GM18498 (cell line): ENCODE measurements at regions not wholly inside any gene's neighbourhood (a gene's known extent, or its start where the extent isn't known, plus 50 kb on each side); places are given as distances from the start of the nearest gene placed in this dataset.
"Not testable (repeated sequence)": the region's sequence is repeated elsewhere in the genome, so short reads cannot be mapped to it uniquely, and the experiment has no call there.

Experiments
- ATAC-seq: cut with Tn5 transposase; IDR thresholded peaks from one replicate; pipeline ENCODE4 v1.9.1; 2021; ENCODE audit warnings: mild to moderate bottlenecking, moderate library complexity; ENCODE audit not compliant: unreplicated experiment

DNA sequence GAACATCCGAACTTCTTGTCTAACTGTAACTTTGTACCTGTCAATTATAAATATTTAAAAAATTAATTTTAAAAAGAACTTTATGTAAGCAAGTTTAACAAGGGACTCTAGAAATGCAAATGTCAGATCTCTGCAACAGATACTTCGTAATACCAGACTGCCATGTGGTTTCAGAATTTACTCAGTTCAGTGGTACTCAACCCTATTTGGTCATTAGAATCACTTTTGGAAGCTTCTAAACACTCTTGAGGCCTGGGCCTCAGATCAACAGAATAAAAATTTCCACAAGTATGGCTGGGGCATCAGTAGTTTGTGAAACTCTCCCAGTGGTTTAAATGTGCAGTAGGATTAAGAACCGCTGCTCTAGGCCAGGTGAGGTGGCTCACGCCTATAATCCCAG lies 139.5 kb upstream of the SMYD2 start:
- ATAC-seq: no peak

DNA sequence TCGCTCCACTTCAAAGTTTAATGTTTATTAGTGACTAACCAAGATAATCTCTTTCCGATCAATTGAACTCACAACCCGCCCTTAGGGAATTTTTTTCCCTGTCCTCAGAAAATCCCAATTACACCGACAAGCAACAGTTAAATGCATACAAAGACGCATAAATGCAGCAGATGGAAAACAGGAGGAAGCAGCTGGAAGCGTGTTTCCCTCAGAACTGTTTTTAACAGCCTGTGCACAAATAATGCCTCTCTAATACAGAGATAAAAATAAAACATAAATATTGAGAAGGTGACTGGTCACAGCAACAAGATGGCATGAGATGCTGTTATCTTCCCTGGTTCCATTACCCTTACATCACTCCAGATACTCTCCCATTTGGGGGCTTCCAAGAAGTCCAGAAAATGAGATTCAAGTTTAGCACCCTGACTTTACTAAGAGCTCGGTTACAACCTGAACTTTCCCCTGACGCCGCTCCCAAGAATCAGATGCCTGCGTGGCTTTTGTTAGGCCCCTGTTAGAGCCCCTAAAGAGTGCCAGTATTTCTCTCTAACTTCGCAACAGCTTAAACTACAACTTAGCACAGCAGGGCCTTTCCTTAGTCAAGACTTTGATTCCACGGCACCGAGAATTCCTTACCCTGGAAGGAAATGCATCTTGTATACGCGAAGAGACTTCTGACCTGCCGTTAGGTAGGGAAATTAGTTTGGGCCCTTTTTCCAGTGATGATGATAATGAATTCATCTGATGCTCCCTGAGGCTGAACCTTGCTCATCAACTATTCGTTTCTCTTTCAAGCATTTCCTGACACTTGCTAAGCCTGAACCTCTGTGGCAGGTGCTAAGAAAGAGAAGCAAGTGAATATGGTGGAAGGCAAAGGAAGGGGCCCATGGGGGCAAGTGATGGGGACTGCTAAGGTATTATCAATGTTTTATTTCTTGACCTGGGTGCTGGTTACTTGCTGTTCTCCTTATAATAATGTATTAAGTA lies 137.7 kb upstream of the SMYD2 start:
- ATAC-seq: no peak

DNA sequence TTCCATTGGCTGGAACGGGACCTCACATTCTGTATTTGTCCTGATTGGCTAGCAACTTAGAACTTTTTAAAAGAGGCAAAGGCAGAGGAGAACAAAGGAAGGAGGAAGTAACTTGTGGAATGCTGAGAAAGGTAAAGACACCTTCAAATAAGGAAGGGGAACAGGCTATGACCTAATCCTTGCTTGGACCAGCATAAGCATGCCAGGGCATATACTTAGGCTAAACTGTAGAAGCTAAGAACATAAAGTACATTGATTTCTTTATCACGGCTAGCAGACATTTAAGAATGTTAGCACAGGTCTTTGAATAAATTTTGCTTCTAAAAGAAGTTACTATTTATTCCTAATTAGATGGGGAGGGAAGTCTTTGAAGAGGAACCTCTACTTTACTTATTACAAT lies 136.4 kb upstream of the SMYD2 start:
- not testable (repeated sequence) for ATAC-seq

DNA sequence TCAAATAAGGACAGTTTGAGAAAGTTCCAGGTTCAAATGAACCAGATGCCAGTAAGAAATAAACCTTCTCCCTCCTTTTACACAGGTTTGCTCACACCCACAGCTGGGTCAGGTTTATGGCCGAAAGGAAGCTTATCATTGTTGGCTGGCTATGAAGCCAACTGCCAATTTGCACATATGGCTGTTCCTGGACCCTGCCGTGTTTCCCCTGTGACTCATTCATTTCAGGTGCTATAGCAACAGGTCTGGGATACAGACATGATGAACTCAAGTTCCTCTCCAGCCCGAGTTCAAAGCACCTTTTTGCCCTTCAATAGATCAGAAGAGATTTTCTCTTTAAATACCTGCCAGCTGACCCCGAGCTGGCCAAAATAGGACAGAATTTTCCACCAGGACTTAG lies 134.4 kb upstream of the SMYD2 start:
- no peak for ATAC-seq

DNA sequence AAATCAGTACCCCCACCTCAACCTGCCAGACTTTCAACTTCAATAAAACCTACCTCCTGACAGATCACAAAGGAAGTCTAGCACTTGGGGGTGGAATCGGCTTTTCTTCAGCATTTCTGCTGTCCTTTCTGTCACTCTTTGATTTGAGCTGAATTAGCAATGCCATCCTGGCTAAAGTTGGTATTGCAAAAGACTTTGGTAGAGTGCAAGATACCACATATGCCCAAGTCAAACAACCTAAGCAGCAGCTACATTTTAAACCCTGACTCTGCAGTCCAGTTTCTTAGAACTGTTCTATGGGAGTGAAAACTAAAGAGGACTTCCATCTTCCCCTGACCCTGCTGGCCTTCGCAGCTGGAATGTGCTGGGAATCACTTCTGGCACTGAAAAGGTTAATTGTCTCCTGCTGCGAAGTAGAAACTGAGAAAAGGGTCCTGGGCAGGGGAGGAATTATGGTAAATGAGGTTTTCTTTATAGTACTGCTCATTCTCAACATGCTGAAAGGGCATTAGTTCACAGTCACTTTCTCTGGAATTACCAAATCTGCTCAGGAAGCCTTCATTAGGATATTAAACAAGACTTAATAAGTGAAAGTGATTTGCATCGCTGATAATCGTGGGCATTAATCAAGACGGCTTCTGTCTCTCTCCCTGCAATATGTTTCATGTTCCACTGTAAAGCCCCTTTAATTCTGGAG lies 126.2 kb upstream of the SMYD2 start:
- ATAC-seq: no peak

DNA sequence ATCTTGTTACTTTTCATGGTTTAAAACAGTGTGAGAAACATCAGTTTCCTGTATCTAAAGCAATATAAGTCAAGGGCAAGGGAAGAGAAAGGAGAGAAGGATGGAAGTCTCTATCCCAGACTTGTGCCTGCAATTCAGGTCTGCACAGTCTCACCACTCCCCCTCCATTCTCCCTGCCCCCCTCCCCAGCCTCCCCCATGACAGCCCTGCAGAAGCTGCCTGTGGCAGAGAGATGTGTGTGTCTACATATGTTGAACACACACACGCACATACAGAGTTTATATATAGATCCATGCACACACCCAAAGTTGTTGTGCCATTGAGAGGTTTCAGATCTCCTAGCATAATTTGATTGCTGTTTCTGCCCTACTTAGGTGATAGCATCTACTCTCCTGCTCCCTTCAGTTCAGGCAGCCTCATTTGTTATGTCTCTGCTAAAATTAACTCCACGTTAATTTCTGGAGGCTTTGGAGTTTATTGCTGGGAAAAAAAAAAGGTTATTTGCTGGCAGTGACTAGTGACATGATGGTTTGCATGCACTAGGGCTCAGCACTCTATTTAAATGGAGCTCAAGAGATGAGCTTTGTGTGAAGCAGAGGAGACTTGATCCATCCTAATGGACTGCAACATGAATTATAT lies 124.9 kb upstream of the SMYD2 start:
- ATAC-seq: no peak

DNA sequence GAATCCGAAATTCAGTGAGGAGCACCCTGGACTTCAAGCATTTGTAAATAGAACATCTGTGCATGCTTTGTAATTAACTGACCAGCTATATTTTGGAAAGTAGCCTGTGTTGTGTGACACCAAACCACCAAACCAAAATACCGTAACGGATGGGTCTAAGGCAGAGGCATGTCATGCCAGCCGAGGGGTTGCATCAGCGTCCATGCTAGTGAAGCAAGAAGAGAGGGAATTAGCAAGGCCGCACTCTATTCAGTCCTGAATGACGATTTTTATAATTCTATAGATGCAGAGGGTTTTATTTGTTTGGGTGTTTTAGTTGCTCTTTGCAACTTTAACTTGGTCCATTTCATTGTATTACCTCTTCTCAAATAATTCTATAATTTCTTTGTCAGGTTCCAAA lies 116.8 kb upstream of the SMYD2 start:
- ATAC-seq: no peak

DNA sequence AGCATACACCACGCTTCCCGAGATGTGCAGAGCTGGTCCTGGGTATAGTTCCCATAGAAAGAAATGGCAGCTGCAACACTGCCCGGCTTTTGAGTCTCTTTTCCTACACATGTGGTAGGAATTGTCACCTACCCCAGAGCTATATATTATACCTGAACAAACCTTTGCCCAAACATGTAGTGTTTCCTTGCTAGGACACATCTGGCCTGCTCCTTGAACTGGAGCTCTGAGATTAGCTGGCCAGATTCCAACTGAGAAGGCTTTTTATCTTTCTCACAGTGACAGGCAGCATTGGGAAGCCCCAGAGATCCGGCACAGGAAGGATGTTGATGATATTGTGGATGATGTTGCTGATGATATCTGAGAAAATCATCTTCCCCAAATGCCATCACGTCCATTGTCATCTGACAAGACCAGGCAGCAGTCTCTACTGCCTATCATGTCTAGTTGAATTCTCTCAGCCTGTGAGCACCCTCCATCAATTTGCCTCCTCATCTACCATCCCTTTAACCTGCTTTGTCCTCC lies 115.0 kb upstream of the SMYD2 start:
- no peak for ATAC-seq

DNA sequence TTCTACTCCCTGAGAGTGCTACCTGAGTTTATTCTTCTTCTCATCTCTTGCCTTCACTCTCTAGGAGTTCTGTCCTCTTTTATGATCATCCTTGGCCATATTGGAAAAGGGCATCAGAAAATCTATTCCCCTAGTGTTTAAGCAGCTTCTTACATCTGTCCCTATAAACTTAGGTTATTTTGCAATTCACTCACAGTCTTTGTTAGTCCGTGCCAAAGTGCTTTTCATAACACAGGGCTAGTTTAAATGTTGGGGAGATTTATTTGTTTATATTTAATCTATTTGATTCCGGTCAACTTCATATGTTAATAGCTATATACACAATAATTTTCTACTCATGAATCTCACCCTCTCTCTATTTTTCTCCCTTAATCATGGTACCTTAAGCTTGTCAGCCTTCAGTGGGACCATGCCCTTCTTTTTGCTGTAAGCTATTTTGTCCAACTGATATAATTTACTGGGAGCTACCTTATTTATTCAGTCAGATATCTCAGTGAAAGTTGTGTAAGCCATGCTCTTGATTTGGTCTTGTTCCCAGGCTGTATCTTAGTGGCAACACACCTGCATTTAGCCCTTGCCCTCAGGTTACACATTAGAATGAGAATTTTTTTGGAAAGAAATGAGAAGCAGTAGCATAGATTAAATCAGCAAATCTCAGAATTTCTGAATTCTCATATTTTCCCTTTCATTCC lies 106.3 kb upstream of the SMYD2 start:
- no peak for ATAC-seq

DNA sequence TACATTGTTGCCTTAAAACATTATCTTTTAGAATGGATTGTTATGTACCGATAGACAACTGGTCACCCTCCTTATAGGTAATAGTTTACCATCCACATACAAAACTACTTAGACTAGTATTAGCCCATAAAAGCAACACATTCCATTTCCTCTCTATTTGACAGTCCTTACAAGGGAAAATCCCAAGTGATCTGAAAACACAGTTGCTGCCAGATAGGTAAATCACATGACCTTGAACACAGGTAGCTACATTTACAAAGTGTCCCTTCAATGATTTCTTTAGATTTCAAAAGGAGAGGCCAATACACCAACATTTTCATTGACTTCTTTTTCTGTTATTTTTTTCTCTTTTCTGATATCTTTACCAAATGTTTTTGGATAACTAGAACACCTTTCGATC lies 102.9 kb upstream of the SMYD2 start:
- no peak for ATAC-seq

DNA sequence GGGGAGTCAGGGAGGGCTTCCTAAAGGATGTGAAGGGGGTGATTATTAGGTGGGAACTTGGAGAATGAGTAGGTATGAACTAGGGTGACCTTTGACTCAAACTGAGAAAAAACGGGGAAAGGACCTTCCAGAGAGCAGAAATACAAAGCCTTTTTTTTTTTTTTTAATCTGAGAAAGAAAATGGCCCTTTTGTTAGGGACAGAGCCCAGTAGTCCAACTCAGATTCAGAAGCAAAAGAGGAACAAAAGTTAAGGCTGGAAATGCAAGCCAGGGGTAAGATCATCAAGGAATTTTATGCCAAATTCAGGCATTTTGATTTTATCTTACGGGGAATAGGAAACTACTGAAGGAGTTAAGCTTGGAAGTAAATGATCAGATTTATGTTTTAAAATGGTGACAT lies 96.0 kb upstream of the SMYD2 start:
- no peak for ATAC-seq

DNA sequence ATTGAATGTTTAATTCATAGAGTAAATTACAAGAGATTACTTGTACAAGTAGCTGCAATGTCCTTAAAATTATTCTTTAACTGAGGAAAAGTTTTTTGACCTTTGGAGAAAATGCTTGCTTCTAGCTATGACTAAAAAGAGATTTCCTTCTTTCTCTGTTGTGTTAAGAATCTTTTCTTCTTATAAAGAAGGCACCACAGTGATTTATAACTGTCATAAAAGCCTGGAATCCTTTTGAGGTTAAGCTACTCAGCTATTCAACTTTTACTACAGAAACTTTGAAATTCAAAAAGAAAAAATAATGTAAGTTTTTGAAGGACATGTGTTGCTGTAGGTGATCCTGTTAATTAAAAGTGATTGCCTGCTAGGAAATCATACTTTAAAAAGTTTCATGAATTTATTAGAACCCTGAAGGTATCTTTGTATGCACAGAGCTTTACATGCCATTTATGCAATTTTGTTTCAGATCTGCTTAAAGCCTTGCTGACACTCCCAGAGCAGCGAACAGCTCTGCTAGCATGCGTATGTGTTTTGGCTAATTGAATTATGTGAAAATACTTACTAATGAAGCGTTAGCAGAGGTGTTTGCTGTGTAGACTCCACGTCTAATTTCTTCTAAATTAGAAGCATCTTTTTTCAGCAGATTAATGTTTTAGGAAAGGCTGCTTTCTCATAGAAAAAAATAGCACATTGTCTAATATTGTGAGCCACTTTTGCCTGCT lies 94.7 kb upstream of the SMYD2 start:
- no peak for ATAC-seq

DNA sequence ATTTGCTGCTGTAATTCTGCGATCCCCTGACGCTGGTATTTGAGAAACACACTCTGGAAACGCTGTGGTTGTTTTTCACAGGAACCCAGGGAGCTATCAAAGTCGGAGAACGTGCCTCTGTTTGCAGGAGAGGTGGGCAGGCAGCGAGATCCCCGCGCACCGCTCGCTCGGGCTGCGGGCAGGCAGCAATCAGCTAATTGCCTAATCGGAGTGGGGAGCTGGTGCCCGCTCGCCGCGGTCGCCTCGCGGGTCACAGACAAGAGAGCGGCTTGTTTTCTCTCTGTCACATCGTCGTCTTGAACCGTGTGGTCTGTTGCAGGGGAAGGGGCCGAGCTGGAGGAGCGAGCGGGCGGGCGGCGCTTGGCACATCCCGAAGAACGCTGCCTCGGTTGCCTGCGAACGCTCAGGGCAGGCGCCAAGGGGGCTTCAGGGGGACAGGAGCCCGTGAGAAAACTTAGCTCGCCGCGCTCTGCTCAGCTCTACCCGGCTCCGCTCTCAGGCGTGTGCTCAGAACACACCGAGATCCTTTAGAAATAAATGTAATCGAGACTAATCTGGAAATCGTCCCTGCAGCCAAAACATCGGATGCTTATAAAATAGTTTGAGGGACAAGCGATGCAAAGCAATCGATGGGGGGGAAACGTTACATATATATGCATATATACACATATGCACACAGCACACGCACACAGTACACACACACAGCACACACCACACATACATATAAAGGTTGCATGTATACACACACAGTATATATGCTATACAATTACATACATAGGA lies 93.6 kb upstream of the SMYD2 start:
- no peak for ATAC-seq

DNA sequence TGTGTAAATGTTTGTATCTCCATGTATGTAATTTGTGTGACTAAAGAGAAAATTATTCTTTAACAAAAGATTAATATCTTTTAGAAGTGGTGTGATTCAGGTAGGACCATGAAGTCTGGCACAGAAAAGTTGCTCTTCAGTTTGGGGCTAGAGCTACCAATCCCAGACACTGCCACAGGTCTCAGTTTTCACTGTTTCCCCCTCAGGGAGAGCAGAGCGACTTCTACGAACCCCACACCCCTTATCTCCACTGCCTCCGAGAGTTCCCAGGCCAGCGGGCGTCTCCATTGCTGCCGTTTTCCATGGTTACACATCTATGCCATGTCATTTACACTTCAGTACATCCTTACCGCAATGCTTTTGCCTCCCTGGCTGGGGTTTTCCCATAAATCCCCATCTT lies 93.0 kb upstream of the SMYD2 start:
- no peak for ATAC-seq

DNA sequence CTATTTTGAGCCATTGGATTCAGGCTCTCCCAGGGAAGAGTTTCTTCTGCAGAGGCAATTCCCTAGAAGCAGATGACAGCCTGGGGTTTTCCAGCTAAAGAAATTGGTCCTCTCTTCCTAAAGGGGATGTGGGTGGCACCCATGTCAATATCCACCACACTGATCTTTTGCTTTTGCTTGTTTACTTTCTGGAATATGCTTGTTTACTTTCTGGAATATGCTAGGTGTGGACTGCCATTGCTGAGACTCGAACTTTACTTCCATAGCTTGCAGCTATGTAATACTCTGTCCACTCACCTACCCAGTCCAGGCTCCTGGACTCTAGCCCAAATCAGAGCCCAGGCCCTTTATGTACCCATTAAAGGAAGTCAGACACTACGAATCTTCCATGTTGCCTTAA lies 92.1 kb upstream of the SMYD2 start:
- no peak for ATAC-seq

DNA sequence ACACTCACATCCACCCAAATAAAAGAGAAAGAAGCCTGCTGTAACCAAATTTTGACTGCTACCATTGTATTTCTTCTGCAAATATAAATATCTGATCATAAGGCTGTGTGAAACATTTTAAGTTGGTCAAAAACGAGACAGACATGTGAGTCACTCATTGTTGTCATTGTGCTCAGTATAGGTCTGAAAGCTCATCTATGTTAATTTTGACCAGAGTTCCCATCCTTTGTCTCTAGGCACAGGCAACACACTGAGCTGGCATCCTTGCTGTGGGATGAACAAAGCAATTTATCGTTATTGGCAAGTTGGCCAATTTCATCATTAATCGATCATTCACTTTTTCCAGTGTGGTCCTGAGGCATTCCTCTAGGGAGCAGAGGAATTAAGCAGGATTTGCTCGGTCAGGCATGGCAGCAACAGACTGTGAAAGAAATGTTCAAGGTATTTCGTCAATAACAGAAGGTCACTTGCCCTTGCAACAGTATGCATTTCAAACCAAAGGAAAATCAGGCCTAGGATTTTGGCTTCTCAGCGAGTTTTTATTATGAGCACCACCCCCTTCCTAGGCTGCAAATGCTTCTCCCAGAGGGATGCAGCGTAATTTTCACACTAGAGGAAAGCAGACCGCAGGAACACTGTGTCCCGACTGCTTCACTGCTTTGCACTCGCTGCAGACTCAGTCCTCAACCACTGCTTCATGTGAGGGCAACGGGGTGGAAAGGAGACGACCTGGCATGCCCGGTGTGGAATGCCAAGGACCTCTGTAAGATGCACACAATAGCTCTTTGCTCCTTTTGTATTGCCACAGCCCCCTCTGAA lies 87.9 kb upstream of the SMYD2 start:
- ATAC-seq: no peak

DNA sequence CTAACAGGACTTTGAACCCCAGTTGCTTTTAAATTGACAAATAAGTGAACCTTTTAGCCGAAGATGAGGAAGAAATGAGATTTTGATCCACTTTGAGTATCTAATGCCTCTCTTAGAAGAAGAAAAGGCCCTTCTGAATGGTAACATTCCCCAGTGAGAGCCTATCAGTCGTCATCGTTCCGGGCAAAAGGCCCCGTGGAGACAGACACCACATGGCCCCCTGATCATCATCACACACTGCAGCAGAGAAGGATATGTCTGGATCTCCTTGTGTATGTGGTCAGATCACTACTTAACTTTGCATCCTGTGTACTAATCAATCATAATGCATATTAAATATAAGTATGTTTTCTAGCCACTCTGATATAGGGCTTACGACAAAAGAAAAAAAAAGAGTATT lies 87.3 kb upstream of the SMYD2 start:
- no peak for ATAC-seq

DNA sequence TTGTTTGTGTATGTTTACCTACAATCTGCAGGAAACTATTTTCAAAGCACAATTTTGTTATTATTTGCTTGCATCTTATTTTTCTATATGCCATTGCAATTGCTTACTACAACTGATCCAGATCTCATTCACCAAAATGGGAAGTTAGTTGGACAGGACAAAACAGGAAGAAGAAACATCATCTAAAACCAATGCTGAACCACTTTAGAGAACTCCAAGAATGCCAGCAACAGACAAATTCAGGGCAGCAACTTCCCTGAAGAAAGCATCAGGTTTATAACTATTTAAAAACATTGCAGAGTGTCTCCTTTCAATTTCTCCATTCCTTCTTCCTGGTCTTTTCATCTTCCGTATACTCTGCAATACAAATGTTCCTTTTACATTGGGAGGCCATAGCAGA lies 82.4 kb upstream of the SMYD2 start:
- no peak for ATAC-seq

DNA sequence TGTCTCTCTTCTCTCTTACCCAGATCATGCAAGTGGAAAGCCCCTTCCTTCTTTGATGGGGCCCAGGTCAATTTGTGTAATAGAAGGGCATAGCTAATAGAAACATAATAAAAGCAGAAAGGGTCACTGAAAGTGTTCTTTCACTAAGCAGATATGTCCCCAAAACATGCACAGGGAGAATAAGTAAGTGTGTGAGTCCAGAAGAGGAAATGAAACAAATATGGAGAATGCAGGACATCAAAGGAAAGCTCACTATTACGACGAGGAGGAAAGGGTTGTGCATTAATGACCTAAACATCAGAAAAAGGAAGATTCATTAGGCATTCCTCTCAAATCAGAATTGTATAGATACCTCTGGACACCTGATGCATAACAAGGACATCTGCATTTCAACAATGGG lies 81.4 kb upstream of the SMYD2 start:
- no peak for ATAC-seq
